Caco-2 (cell line): ENCODE measurements at regions not wholly inside any gene's neighbourhood (a gene's known extent, or its start where the extent isn't known, plus 50 kb on each side); places are given as distances from the start of the nearest gene placed in this dataset.

Experiments
- BruUV-seq: library from RNA; stranded (reverse); fragments of 400-500 nt; replicated peaks from 2 replicates; lab custom pipeline; 2021; lab: Mats Ljungman, UMichigan
- CTCF ChIA-PET: fragments of 300-600 bp; sonication (Branson Sonifier 250); formaldehyde crosslinking; loops from one replicate; lab custom pipeline; 2022; ENCODE audit warnings: antibody characterized with exemption; lab: Charles Lee
- POLR2A ChIA-PET: fragments of 300-600 bp; sonication (Branson Sonifier 250); formaldehyde crosslinking; loops from one replicate; lab custom pipeline; 2022; ENCODE audit warnings: antibody characterized with exemption; lab: Charles Lee
- DNase-seq, 2 experiments: peaks; one replicate each; pipeline versions ENCODE4 v3.0.0 to v3.0.0-alpha.2; 2020 to 2022
- H3K27me3 ChIP-seq: replicated peaks from 2 replicates; pipeline ENCODE4 v1.6.0; 2011; ENCODE audit warnings: low read length; ENCODE audit not compliant: control insufficient read depth, insufficient read depth
- H3K36me3 ChIP-seq: 2 replicates; pipeline ENCODE4 v1.5.1; 2011; ENCODE audit warnings: low read length; ENCODE audit not compliant: control insufficient read depth, insufficient read depth
- H3K4me1 ChIP-seq: fragments of 250-450 bp; sonication (Bioruptor Pico); 2 replicates; pipeline ENCODE4 v1.5.1; 2020; ENCODE audit warnings: mild to moderate bottlenecking
- H3K4me3 ChIP-seq: 2 replicates; pipeline ENCODE4 v1.5.1; 2011; ENCODE audit warnings: low read depth, mild to moderate bottlenecking, control low read depth, low read length
- H3K9me3 ChIP-seq: fragments of 250-450 bp; sonication (Bioruptor Pico); 2 replicates; pipeline ENCODE4 v1.5.1; 2020; ENCODE audit warnings: mild to moderate bottlenecking, moderate library complexity
- H3K27ac Mint-ChIP-seq: one replicate; pipeline ENCODE4 v1.8.0; 2022; ENCODE audit warnings: mixed read lengths; ENCODE audit not compliant: unreplicated experiment
- H3K27me3 Mint-ChIP-seq: one replicate; pipeline ENCODE4 v1.8.0; 2022; ENCODE audit warnings: mixed read lengths; ENCODE audit not compliant: insufficient read depth, unreplicated experiment
- H3K36me3 Mint-ChIP-seq: one replicate; pipeline ENCODE4 v1.8.0; 2022; ENCODE audit warnings: mild to moderate bottlenecking, mixed read lengths; ENCODE audit not compliant: insufficient read depth, unreplicated experiment
- H3K4me1 Mint-ChIP-seq: one replicate; pipeline ENCODE4 v1.8.0; 2022; ENCODE audit warnings: low read depth, mixed read lengths; ENCODE audit not compliant: unreplicated experiment
- H3K4me3 Mint-ChIP-seq: one replicate; pipeline ENCODE4 v1.8.0; 2022; ENCODE audit warnings: mild to moderate bottlenecking, moderate library complexity, mixed read lengths; ENCODE audit not compliant: unreplicated experiment
- H3K9me3 Mint-ChIP-seq: one replicate; pipeline ENCODE4 v1.8.0; 2022; ENCODE audit warnings: mixed read lengths; ENCODE audit not compliant: unreplicated experiment
- CTCF ChIP-seq, 2 experiments: fragments of 200-600 bp in 1 of 2; IDR thresholded peaks; 1 replicate in 1 of 2; 2 replicates in 1 of 2; pipeline versions ENCODE4 v1.5.1 to v1.8.0; 2011 to 2022; ENCODE audit warnings: antibody characterized with exemption in 1 of 2, control low read depth in 1 of 2, inconsistent platforms in 1 of 2, low read depth in 1 of 2, low read length in 1 of 2, mild to moderate bottlenecking in 1 of 2, moderate library complexity in 1 of 2; ENCODE audit not compliant: insufficient read depth in 1 of 2, severe bottlenecking in 1 of 2, unreplicated experiment in 1 of 2
- intact Hi-C: fragments of 100-400 bp; cut with micrococcal nuclease; formaldehyde crosslinking; loops from one replicate; pipeline ENCODE4 v1.10.0; 2022; ENCODE audit not compliant: unreplicated experiment

- H3K36me3 ChIP-seq, result no peaks in the 10 kb centered on the region
- intact Hi-C loops, result no loop called here
- no peak overlapping the region for H3K27ac Mint-ChIP-seq
- POLR2A ChIA-PET, result no interaction called here
- TF ChIP-seq CTCF (IDR thresholded peaks at IDR 0.05; ENCODE audit: insufficient read depth in 1 of 2, low read depth in 1 of 2, low read length in 1 of 2, severe bottlenecking in 1 of 2, unreplicated experiment in 1 of 2), result no peak
- BruUV-seq, result no TSS peak
- H3K36me3 Mint-ChIP-seq, result no peaks in the 10 kb centered on the region
- H3K4me3 Mint-ChIP-seq, result no peak overlapping the region
- H3K4me1 Mint-ChIP-seq, result no peaks in the 10 kb centered on the region
- peaks cover 27% of the 10 kb centered on the region for H3K9me3 ChIP-seq
- H3K4me3 ChIP-seq, result no peak overlapping the region
- no peak for DNase-seq
- H3K27me3 ChIP-seq, result no peaks in the 10 kb centered on the region
- H3K27me3 Mint-ChIP-seq, result no peaks in the 10 kb centered on the region
- CTCF ChIA-PET, result no interaction called here
- H3K4me1 ChIP-seq, result no peaks in the 10 kb centered on the region
- peaks cover 45% of the 10 kb centered on the region for H3K9me3 Mint-ChIP-seq
Observed at GRCh38 chr7:46259947-46260346, 338.9 kb upstream of the IGFBP3 start.

GRCh38 chr7:46257761-46258448, 336.8 kb upstream of the IGFBP3 start:
- CTCF ChIA-PET, result no interaction called here
- no peak overlapping the region for H3K4me3 ChIP-seq
- Mint-ChIP-seq H3K9me3 (peaks cover 54% of the 10 kb centered on the region), H3K4me3 (no peak overlapping the region), H3K4me1 (peaks cover 12% of the 10 kb centered on the region), H3K27me3 (no peaks in the 10 kb centered on the region), H3K27ac (no peak overlapping the region), H3K36me3 (no peaks in the 10 kb centered on the region)
- POLR2A ChIA-PET, result no interaction called here
- intact Hi-C loops, result no loop called here
- H3K4me1 ChIP-seq, result peaks cover 16% of the 10 kb centered on the region
- no peaks in the 10 kb centered on the region for H3K36me3 ChIP-seq
- no peak for TF ChIP-seq CTCF (IDR thresholded peaks at IDR 0.05; ENCODE audit: insufficient read depth in 1 of 2, low read depth in 1 of 2, low read length in 1 of 2, severe bottlenecking in 1 of 2, unreplicated experiment in 1 of 2)
- H3K27me3 ChIP-seq, result no peaks in the 10 kb centered on the region
- peaks cover 23% of the 10 kb centered on the region for H3K9me3 ChIP-seq
- no peak for DNase-seq
- BruUV-seq, result no TSS peak

GRCh38 chr7:46256870-46257661, 336.0 kb upstream of the IGFBP3 start:
- CTCF ChIA-PET, result no interaction called here
- Mint-ChIP-seq H3K4me3 (no peak overlapping the region), H3K36me3 (no peaks in the 10 kb centered on the region), H3K27me3 (no peaks in the 10 kb centered on the region), H3K4me1 (peaks cover 18% of the 10 kb centered on the region), H3K27ac (no peak overlapping the region), H3K9me3 (peaks cover 50% of the 10 kb centered on the region)
- BruUV-seq, result no TSS peak
- no peaks in the 10 kb centered on the region for H3K27me3 ChIP-seq
- POLR2A ChIA-PET, result no interaction called here
- H3K36me3 ChIP-seq, result no peaks in the 10 kb centered on the region
- peaks cover 22% of the 10 kb centered on the region for H3K9me3 ChIP-seq
- no peak overlapping the region for H3K4me3 ChIP-seq
- TF ChIP-seq CTCF (IDR thresholded peaks at IDR 0.05; ENCODE audit: insufficient read depth in 1 of 2, low read depth in 1 of 2, low read length in 1 of 2, severe bottlenecking in 1 of 2, unreplicated experiment in 1 of 2), result no peak
- intact Hi-C loops, result no loop called here
- DNase-seq, result no peak
- H3K4me1 ChIP-seq, result peaks cover 20% of the 10 kb centered on the region
